Fibroblast of skin of back (primary cell): ENCODE measurements at regions not wholly inside any gene's neighbourhood (a gene's known extent, or its start where the extent isn't known, plus 50 kb on each side); places are given as distances from the start of the nearest gene placed in this dataset.
"Not testable (repeated sequence)": the region's sequence is repeated elsewhere in the genome, so short reads cannot be mapped to it uniquely, and the experiment has no call there.

ENCODE experiments used
- DNase-seq: peaks from one replicate; pipeline ENCODE4 v3.0.0-alpha.2; 2013

DNA sequence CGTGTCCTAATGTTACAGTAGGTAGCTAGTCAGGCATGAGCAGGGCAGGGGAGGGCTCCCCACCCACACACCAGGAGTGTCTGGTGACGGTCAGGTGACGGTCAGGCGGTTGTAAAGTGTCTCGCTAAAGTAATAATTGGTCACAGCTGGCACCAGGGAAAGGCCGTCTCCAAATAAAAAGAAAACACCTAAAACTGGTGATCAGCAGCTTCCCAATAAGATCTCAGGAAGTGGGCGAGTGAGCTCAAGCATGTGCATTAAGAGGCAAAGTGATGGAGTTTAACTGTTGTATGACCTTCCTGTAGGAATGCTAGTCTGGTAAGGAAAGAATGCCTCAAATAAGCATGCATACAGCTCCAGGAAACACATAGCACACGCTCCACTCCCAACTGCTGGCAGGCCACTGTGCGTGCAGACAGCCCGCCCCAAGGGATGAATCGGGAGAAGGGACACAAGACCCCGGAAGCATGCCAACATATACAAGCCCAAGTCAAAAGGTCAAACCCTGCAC, 177.1 kb downstream of the RNF144A start:
- DNase-seq, result peak; percentile 74

GRCh38 chr2:7096726-7097352, 179.6 kb downstream of the RNF144A start:
- no peak for DNase-seq

DNA sequence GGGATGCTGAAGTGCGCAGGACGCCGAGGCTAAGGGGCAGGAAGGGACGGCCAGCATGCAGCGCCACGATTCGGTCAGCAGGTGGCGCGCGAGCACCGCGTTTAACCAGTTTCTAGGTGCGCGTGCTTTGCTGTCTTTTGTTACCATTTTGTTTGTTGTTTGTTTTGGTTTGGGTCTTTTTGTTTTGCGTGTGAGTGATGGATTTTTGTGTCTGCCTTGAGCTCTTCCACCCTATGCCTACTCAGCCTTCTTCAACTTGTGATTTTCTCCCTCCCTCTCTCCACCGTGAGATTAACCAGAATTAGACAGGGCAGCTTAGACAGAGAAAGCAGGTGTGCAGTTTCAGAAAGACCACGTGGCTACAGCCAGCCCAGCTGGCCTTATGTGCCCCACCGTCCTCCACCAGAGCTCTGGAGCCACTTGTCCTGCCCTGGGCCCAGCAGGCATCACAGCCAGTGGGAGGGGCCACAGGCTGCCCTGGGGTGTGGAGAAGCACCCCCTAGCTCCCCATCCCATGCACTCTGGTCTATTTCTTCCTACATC, 180.2 kb downstream of the RNF144A start:
- DNase-seq, result peak; percentile 46

- no peak for DNase-seq
Observed at GRCh38 chr2:7098816-7099215, 181.6 kb downstream of the RNF144A start.

DNA sequence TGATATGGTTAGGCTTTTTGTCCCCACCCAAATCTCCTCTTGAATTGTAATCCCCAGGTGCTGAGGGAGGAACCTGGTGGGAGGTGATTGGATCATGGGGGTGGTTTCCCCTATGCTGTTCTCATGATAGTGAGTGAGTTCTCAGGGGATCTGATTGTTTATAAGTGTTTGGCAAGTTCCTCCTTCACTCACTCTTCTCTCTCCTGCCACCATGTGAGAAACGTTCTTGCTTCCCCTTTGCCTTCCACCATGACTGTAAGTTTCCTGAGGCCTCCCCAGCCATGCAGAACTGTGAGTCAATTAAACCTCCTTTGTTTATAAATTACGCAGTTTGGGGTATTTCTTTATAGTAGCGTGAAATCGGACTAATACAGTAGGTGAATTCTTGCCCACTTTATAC, 182.5 kb downstream of the RNF144A start:
- DNase-seq, result not testable (repeated sequence)

GRCh38 chr2:7102826-7103225, 185.6 kb downstream of the RNF144A start:
- DNase-seq, result no peak

GRCh38 chr2:7108792-7109532, 191.8 kb downstream of the RNF144A start:
- no peak for DNase-seq

DNA sequence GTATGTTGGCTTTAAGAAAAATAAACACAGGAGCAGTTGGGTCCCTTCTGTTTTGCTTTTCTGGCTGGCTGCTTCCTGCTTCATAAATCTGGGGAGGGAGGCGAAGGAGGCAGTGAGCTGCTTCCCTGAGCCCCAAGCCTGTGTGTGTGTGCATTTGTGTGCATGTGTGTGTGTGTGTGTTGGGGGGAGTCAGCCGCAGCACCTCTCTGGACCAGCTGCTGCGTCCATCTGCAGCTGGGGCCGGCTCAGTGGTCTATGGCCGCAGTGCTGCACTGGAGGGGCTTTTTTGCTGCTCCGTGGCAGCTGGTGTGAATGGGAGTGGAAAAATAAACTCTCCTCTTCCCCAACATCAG, 192.3 kb downstream of the RNF144A start:
- no peak for DNase-seq

GRCh38 chr2:7111626-7112025, 194.4 kb downstream of the RNF144A start:
- peak; percentile 2 for DNase-seq

- no peak for DNase-seq
Observed at GRCh38 chr2:7115364-7115763, 198.2 kb downstream of the RNF144A start.

GRCh38 chr2:7115906-7116305, 198.7 kb downstream of the RNF144A start:
- DNase-seq, result no peak

DNA sequence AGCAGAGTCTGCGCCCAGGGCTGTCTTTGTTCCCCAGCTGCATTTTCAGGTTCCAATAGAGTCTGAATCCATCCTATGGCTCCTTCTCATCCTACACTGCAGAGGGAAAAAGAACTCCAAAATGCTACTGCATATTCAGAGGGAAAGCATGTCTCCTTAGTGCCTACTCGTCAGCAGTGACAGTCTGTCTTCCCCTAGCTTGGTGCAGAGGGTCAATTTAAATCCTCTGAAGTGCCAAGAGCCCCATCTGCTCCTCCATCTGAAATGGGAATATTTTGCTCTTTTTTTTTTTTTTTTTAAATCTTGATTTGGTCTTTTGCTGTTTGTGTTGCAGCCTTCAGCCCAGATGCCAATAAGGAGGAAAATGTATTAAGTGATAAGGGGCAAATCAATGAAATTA, 199.3 kb downstream of the RNF144A start:
- DNase-seq, result no peak

DNA sequence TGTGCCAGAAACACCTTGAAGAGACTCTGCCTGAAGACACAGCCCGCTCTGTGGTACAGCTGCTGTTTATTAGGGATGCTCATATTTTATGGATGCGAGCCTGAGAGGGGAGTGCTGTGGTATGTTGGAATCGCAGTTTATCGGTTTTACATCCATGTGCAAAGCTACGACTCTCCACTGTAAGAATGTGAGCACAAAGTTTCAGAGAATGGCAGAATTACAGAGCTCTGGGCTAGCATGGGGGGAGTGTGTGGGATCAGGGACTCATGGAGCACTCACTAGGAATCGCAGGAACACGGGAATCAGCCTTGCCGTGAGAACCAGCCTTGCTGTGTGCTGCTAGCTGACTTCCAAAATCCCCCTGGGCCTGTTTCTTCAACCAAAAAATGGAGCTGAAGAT, 199.9 kb downstream of the RNF144A start:
- no peak for DNase-seq

- no peak for DNase-seq
Observed at GRCh38 chr2:7118606-7119131, 201.5 kb downstream of the RNF144A start.

GRCh38 chr2:7119132-7119835, 202.1 kb downstream of the RNF144A start:
- DNase-seq, result peak; percentile 42

DNA sequence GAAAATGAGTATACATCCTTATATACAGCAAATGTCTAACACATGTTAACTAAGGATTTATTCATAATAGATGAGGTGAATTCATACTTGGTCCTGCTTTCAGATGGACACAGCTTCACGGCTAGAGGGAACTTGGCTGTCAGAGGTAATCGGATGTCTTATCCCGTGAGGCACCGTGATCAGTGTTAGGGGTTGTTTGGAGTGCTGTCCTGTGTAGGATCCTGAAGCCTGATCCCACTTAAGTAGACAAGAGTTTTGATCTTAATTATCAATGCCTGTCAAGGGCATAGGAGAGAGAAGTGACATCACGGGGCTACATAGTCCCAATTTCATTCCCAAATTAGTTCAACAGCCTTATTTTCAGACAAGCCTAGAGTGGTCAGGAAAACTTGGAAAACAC, 204.6 kb downstream of the RNF144A start:
- DNase-seq, result no peak

DNA sequence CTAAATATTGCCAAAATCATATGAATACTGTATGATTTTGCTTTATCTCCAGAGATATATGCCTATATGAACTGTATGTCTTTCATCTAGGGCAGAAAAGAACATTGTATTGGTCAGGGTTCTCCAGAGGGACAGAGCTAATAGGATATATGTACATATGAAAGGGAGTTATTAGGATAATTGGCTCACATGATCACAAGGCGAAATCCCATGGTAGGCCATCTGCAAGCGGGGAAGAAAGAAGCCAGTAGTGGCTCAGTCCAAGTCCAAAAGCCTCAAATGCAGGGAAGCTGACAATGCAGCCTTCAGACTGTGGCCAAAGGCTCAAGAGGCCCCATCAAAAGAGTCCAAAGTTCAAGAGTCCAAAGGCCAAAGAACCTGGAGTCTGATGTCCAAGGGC, 209.9 kb downstream of the RNF144A start:
- no peak for DNase-seq

DNA sequence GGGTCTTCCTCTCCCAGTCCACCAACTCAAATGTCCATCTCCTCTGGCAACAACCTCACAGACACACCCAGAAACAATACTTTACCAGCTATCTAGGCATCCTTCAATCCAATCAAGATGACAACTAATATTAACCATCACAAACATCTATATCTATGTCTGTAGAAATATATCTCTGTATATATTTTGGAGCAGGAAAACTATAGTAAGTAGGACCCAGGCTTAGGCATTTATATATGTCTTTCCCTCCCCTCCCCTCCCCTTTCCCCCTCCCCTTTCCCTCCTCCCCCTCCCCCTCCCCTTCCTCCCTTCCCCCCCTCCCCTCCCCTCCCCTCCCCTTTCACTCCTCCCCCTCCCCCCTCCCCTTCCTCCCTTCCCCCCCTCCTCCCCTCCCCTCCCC, 210.5 kb downstream of the RNF144A start:
- no peak for DNase-seq

DNA sequence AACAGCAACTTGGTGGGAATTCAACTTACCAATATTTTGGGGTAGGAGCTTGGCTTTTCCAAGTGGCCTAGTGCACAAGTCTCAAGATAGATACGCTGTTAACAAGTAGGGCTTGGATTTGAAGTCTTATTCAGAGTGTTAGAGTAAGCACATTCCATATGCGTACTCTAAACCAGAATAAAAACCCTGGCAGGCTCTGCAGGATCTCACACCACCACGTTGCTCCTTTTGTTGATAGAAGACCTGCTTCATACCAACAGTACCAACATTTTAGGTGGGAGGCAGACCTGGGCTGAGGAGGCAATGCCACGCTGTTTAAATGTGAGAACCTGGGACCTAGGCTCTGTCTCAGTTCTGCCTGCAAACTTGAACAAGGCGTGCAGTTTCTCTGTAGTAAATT, 214.0 kb downstream of the RNF144A start:
- no peak for DNase-seq

GRCh38 chr2:7132753-7133152, 215.5 kb downstream of the RNF144A start:
- peak; percentile 6 for DNase-seq

DNA sequence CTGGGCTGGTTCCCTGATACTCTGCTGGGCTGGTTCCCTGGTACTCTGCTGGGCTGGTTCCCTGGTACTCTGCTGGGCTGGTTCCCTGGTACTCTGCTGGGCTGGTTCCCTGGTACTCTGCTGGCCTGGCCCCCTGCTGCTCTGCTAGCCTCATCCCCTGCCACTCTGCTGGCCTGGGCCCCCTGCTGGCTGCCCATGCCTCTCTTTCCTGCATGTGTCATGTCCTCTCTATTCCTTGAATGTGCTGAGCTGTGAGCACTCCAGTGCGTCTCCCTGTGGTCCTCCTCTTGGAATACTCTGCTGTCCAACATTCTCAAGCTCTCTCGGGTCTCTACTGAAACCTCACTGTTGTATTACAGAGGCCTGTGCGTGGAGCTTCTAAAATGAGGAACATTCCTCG, 216.3 kb downstream of the RNF144A start:
- DNase-seq, result peak; percentile 71

DNA sequence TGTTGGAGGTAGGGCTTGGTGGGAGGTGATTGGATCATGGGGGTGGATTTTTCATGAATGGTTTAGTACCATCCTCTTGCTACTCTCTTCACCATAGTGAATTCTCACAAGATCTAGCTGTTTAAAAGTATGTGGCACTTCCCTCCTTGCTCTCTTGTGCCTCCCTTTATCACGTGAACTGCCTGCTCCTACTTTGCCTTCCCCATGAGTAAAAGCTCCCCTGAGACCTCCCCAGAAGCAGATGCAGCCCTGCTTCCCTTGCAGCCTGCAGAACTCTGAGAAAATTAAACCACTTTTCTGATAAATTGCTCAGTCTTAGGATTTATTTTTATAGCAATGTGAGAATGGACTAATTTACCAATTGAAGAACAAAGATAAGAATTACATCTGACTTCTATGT, 223.1 kb downstream of the RNF144A start:
- DNase-seq, result no peak

DNA sequence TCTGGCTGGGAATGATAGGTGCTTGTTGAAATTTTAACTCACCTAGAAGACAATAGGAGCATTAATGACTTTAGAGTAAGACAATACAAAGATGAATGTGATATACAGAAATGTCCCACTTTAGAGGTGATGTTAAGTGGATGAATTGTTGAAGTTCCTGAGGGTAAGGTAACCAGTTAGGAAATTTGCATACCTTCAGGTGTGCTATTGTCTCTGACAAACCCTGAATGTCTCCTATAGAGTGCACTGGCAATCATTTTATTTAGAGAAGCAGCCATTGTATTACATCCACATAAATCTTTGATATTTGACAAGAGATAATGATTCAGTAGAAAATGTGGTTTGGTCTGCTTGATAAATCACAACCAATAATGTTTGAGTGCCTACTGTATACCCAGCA, 228.5 kb downstream of the RNF144A start:
- no peak for DNase-seq
